ENCODE measurements at regions not wholly inside any gene's neighbourhood (a gene's known extent, or its start where the extent isn't known, plus 50 kb on each side); places are given as distances from the start of the nearest gene placed in this dataset.

- H3K18ac ChIP-seq (ENCODE audit: extremely low read depth, low read length), result no peak overlapping the region
- no peaks in the 10 kb centered on the region for H3K36me3 ChIP-seq (ENCODE audit: control insufficient read depth in 2 of 4, insufficient read depth in 4 of 4, low read length in 3 of 4)
- no peaks in the 10 kb centered on the region for H3K79me2 ChIP-seq (ENCODE audit: control insufficient read depth in 1 of 2, insufficient read depth in 2 of 2, low read length in 2 of 2)
- no peaks in the 10 kb centered on the region for H3K79me1 ChIP-seq (ENCODE audit: low read depth, low read length)
- H4K5ac ChIP-seq (ENCODE audit: insufficient read length, low read depth, low read length), result no peak overlapping the region
- H3K9ac ChIP-seq (replicated peaks in 1 of 4; ENCODE audit: extremely low read depth in 1 of 4, low read depth in 3 of 4, low read length in 3 of 4), result no peak overlapping the region
- WGBS, 2 experiments (ENCODE audit: extremely low coverage in 1 of 2, insufficient coverage in 1 of 2, insufficient read length in 1 of 2, insufficient replicate concordance in 2 of 2, low coverage in 1 of 2, low lambda C conversion rate in 2 of 2, missing lambda C conversion rate in 1 of 2), result 80% methylated on average over 3 of the region's 3 CpGs; no CpG with 5 or more reads in 1 of the 2 experiments
- DNase-seq (ENCODE audit: low read depth in 1 of 2, low spot score in 2 of 2) (no peak), FAIRE-seq (no peak)
- H2BK15ac ChIP-seq (ENCODE audit: low read length), result no peak overlapping the region
- H3K27ac ChIP-seq (ENCODE audit: low read depth, low read length), result no peak overlapping the region
- H3K4me1 ChIP-seq (replicated peaks in 1 of 4; ENCODE audit: control insufficient read depth in 3 of 4, insufficient read depth in 4 of 4, low read length in 3 of 4), result peaks cover 0 to 2% (median 0%) of the 10 kb centered on the region in 4 experiments; a peak in 1 of 7 replicates
- no peak overlapping the region for H4K8ac ChIP-seq (ENCODE audit: extremely low read depth, insufficient read depth, low read length)
- no peak overlapping the region for H3K4ac ChIP-seq (replicated peaks; ENCODE audit: insufficient read length, low read depth, low read length)
- H3K9me3 ChIP-seq (ENCODE audit: insufficient read depth in 2 of 2, low read depth in 1 of 2, low read length in 1 of 2), result no peaks in the 10 kb centered on the region
- H3K14ac ChIP-seq (ENCODE audit: insufficient read length), result no peak overlapping the region
- H3K23ac ChIP-seq (ENCODE audit: insufficient read length), result no peak overlapping the region
- no peaks in the 10 kb centered on the region for H4K20me1 ChIP-seq (replicated peaks in 1 of 2; ENCODE audit: control insufficient read depth in 1 of 2, insufficient read depth in 2 of 2, low read length in 2 of 2)
- POLR2A ChIA-PET (ENCODE audit: partially characterized antibody), result no interaction called here
- no peak overlapping the region for H3K56ac ChIP-seq (replicated peaks; ENCODE audit: insufficient read length, low read depth, low read length)
- H3K27me3 ChIP-seq (replicated peaks in 1 of 4; ENCODE audit: control insufficient read depth in 3 of 4, extremely low read depth in 1 of 4, insufficient read depth in 3 of 4, low read length in 3 of 4), result 0 out of 7 replicates have a peak, but pooled peaks cover 0 to 1% (median 0%) of the 10 kb centered on the region in 4 experiments
- no peak overlapping the region for H2BK12ac ChIP-seq (ENCODE audit: low read depth, low read length)
- H3K4me3 ChIP-seq (ENCODE audit: extremely low read depth in 1 of 4, insufficient read depth in 2 of 4, low read depth in 3 of 4, low read length in 4 of 4), result no peak overlapping the region
- CTCF ChIA-PET (ENCODE audit: partially characterized antibody), result interaction anchor here (0.9 to 1.2 kb wide), 3 partner anchors 8 to 14 kb away, joined by 3 to 4 read pairs (median 4); no protein-coding TSS in a partner anchor
- H4K91ac ChIP-seq (replicated peaks; ENCODE audit: insufficient read length, low read length), result no peak overlapping the region
- no peak overlapping the region for H2BK20ac ChIP-seq (ENCODE audit: low read length)
- H2AK5ac ChIP-seq (ENCODE audit: low read depth, low read length), result no peak overlapping the region
- H3K4me2 ChIP-seq (ENCODE audit: insufficient read depth in 1 of 2, low read depth in 2 of 2, low read length in 2 of 2), result no peak overlapping the region
- no peaks in the 10 kb centered on the region for H3K23me2 ChIP-seq (ENCODE audit: low read depth, low read length)
- H2BK5ac ChIP-seq (ENCODE audit: low read depth, low read length), result no peak overlapping the region
- H2BK120ac ChIP-seq (replicated peaks; ENCODE audit: low read depth, low read length), result no peak overlapping the region
- no peak overlapping the region for H2AFZ ChIP-seq (ENCODE audit: low read length)
- TF ChIP-seq ATF3 (IDR thresholded peaks at IDR 0.05; ENCODE audit: insufficient read depth, low read depth, low read length) (no peak), CTCF (IDR thresholded peaks at IDR 0.05; ENCODE audit: control extremely low read depth in 1 of 3, insufficient read depth in 1 of 3, low read depth in 1 of 3, low read length in 3 of 3) (no peak), CHD2 (IDR thresholded peaks at IDR 0.05; ENCODE audit: low read length) (no peak), PHF8 (conservative IDR thresholded peaks at IDR 0.05; ENCODE audit: low read depth, low read length) (no peak), KDM5A (IDR thresholded peaks at IDR 0.05; ENCODE audit: low read length) (no peak), SP2 (IDR thresholded peaks at IDR 0.05; ENCODE audit: low read length) (no peak), BCL11A (IDR thresholded peaks at IDR 0.05; ENCODE audit: low read depth in 2 of 2, low read length in 2 of 2) (no peak), BACH1 (IDR thresholded peaks at IDR 0.05; ENCODE audit: low read length) (no peak), TAF7 (optimal IDR thresholded peaks at IDR 0.05; ENCODE audit: borderline replicate concordance, low read depth, low read length) (no peak), POU5F1 (IDR thresholded peaks at IDR 0.05; ENCODE audit: low read depth, low read length) (no peak)
These were observed 136.1 kb upstream of the FRMD6 start for GRCh38 chr14:51515611-51516010.

Data from H1 (cell line).